ENCODE measurements at regions not wholly inside any gene's neighbourhood (a gene's known extent, or its start where the extent isn't known, plus 50 kb on each side); places are given as distances from the start of the nearest gene placed in this dataset.
"Not testable (repeated sequence)": the region's sequence is repeated elsewhere in the genome, so short reads cannot be mapped to it uniquely, and the experiment has no call there.

DNA sequence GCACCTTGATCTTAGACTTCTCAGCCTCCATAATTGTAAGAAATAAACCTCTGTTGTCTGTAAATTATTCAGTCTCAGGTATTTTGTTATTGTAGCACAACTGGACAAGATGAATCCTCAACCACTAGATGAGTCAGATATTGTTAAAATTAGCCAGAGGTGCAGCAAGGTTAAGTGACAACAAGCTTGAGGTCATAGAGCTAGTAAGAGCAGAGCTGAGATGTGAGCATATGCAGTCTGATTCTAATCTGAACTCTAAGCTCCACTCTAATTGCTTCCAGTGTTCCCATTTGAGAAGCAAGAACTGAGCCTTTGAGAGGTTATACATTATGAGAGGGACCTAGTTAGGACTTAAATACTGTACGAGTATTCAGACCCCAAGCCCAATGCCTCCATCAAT is 93.1 kb downstream of the FZD1 start:
- no peak for FAIRE-seq

DNA sequence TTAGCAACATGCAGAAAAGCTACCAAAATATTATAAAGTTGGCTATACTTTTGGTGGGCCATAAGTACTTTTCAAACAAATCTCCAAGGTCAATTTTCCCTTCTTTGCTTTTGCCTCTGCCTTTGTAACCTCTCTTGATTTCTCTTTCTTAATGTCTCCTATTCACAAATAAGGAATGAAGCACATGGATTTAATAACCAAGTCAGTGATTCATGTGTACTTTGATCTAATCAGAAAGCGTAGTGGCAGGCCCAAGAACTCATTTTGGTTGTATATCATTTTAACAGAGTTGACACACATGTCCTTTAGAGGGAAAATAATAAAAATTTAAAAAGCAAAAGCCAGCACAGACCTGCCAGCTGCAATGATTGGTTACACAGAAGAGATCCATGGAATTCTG is 93.7 kb downstream of the FZD1 start:
- FAIRE-seq: no peak

DNA sequence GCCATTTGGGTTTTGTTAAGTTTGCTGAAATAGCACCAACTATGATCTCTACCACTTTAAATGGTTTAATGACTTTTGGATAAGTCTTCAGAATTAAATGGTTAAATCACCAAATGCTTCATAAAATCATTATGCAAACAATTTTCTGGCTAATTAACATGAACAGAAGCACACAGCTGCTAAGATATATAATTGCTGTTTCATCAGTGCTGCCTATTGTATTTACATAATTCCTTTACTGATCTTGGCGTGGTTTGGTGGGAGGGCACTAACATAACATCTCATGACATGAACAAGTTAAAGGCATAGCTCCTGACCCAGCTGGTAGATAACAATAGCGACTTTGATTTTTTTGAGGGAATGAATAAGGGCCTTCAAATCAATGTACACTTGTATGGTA is 94.1 kb downstream of the FZD1 start:
- FAIRE-seq: no peak

DNA sequence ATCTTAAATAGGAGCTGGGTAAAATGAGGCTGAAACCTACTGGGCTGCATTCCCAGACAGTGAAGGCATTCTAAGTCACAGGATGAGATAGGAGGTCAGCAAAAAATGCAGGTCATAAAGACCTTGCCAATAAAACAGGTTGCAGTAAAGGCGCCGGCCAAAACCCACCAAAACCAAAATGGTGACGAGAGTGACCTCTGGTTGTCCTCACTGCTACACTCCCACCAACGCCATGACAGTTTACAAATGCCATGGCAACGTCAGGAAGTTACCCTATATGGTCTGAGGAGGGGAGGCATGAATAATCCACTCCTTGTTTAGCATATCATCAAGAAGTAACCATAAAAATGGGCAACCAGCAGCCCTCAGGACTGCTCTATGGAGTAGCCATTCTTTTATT is 100.9 kb downstream of the FZD1 start:
- not testable (repeated sequence) for FAIRE-seq

DNA sequence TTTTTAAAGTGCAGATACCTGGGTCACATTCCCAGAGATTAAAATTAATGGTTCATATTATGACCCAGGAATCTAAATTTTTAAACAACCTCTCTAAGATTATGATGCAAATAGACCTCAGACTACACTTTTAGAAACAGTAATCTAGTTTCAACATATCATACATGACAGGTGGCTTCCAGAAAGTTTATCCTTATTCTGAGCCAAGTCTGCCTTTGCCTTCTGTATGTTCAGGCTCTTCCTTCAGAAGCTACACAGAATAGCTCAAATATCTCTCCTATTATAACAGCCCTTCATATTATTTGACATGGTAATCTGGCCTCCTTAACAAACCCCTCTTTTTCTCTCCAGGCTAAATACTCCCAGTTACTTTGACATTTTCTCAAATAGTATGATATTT is 101.9 kb downstream of the FZD1 start:
- no peak for FAIRE-seq

DNA sequence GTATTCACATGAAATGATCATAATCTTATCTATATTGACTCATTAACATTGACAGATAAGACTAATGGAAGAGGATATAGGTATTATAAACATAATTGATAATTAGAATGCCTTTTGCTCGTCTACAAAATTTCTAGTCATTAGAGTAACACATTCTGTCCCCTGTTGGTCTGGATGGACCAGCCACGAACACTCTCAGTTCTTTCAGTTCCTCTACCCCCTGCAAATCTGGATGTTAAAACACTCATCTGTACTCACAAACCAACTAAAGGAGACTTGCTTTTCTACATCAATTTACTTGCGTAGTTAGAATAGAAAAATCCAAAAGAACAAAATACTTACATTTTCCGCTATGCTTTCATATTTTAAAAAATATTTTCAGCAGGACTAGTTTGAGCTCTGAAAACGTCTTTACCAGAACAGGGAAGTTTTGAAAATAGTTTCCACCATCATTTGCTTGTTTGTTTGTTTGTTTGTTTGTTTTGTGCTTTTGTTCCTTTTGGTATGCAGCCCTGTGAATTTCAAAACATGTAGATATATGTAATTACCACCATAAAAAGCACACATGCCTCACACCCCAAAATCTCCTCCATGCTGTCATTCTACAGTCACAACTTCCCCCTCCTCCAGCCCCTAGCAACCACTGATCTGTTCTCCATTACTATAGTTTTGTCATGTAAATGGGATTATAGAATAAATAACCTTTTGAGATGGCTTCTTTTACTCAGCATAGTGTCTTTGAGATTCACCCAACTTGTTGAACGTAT is 103.8 kb downstream of the FZD1 start:
- no peak for FAIRE-seq

DNA sequence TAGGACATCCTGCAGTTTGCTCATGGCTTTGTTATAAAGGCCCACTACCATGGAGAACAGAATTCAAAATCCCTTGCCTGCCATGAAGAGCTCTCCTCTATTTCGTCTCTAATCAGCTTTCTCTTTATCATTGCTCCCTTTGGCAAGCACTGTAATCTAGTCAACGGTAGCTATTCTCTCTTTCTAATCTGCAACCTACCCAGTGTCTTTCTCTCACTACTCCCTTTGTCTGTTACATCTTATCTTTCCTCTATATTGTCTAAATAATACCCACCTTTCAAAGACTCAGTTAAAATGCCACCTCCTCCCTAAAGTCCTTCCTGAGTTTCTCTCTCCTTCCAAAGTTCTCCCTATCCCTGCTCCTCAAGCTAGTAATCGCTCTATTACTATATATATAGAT is 108.1 kb downstream of the FZD1 start:
- FAIRE-seq: no peak

DNA sequence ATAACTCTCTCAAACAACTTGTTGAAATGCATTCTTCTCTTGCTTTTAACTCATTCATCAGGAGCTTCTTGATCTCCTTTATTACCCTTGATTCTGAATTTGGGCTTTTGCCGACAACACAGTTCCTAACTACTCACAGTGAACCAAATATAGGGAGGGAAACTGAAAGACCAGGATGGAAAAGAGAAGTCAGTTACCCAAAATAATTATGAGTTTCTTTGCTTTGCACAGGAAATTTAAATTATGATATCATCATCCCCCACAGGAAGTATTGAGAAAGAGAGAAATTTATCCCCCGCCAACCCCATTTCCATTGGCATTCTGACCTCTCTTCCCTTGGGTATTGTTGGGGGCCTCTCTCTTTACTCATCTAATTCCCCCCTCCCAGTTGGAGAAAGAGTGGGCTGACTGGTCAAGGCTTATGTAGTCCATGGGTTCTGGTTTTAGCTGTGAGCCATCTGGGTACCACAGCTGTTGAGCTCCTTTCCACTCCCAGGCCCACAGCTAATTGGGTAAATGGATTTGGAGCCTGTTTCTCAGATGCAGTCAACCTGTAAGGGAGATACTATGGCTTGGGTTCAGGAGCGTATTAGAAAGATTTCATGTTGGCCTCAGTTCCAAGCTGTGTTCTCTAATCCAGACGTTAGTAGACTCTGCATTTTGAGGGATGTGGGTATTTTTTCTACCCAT is 109.0 kb downstream of the FZD1 start:
- FAIRE-seq: no peak

DNA sequence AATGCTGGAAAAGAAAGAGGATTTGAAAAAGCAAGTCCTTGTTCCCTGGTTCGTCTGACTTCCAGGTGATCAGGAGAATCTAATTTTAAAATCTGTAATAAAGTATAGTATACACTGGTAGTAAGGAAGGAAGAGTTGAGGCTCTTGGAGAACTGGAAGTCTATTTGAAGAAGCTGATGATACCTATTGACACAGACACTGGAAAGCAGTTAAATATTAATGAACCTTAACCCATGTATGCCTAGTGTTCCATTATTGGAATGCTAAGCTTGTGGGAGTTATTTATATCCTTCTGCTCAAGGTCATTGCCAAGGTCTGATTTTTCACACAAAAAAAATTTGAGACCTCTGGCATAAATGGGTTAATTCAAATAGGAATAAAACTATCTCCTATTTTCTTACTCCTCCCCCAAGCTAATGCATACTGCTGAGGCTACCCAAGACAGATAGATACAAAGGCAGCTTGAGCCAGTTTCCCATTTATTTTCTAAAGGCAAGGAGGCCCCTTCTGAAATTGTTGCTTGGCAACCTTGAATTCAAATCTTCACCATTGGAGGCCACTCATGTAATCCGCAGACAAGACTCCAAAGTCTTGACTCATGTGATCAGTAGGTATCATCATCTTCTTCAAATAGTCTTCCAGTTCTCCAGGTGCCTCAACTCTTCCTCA is 110.2 kb downstream of the FZD1 start:
- no peak for FAIRE-seq

DNA sequence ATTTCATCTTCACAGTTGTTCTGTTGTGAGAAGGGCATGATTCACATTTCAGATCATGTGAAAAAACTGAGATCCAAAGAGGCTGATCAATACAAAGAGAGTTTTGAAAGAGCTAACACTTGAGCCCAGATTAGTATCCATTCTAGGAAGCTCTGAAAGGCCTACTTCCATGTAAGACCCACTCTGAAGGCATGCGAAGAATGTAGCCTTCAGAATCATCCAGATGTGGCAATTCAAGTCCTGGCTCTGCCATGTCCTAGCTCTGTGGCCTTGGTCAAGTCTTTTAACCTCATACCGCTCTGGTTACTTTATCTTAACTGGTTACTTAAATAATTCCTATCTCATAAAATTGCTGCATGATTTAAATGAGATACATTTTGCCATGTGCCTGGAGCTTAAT is 111.1 kb downstream of the FZD1 start:
- FAIRE-seq: no peak

DNA sequence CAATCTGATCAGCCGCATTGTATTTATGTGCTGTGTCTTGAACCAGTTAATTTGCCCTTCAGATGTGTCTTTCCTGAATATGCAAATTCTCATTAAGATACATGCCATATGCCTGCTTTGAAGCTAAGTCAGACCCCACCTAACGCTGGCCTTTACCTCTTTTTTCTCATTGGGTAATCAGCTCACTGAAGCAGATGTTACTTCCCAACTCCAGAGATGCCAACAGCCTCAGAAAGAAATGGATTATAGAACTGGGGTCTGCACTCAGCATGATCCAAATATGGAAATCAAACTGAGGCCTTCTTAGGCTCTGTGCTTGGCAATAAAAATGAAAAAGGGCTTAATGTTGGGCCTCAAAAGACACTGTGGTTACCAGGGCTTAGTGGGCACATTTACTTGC is 113.9 kb downstream of the FZD1 start:
- no peak for FAIRE-seq

DNA sequence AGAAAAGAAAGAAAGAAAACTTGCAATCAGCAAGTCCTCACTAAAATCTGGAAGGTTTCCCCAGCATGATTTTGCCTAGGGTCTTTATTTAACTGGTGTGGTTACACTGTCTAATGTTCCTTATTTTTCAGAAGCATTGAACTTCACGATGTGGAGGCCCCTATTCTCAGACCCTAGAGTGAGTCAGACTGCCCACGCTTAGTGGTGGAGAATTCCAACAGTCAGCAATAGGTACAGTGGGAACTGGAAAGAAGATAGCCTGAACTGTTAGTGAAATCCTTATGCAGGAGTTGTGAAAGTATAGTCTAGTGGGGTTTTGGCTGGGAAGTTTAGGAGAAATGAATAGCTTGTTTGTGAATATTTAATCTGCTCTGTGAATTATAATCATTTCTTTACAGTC is 115.0 kb downstream of the FZD1 start:
- no peak for FAIRE-seq

DNA sequence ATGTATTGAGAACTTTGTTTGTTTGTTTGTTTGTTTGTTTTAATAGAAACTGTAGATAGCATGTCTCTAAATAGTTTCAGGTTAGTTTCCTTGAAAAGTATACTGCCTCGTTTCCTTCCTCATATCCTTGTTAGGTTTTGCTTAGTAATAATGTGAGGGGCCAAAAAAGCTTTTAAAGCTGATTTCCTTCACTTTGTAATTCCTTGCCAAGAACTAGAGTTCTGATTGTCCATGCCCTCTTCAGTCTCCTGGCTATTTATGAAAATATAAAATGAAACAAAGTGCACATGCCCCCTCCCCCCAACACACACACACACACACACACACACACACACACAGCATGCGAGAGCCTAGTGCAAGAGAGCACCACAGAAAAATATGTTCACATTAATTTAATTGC is 115.8 kb downstream of the FZD1 start:
- FAIRE-seq: no peak

DNA sequence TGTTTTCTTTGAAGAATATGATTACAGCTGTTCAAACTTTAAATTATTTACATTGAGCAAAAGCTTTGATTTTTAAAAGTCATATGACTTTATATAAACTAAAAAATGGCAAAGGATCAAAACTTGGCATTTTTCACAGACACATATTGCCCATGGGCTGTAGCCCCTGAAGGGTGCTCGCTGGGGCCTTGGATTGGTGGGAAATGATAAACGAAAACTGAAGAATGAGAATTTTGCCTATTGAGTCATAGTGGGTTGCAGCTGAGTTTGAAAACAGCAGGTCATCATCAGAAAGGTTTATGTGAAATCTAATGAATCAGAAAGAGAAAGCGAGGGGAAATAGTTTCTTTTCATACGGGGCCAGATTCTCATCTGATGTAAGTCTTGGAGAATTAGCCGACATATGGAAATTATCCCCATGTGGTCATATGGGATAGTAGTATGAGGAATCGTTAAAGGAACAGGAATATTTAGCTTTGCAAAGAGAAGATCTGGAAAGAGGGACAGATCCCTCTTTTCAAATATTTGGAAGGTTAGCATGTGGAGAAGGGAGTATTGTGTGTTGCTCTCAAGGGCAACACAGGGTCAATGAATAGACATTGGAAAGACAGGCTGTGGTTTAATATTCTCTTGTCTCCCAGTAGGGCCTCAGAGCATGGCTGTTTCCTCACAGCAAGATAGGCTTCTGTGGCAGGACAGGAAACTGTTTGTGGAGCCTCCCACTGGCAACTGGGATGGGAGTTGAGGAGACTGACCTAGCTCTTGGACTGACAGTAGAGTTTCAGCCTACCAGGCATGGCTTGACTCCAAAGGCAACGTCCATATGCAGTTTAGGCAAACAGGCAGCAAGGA is 119.0 kb downstream of the FZD1 start:
- no peak for FAIRE-seq

DNA sequence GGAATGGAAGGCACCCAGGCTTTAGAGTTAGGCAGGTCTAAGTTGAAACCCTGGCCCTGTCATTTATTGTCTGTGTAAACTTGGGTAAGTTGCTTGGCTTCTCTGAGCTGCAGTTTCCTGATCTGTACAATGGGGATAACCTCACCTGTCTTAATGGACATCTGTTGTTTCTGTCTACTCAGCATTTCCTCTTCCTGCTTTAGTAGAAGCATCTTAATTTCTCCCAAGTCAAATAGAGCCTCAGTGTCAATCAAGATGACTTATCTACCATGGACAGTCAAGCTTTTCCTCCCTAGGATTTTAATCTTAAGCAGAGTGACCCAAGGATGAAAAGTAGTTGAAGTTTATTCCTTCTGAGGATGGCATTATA is 119.7 kb downstream of the FZD1 start:
- no peak for FAIRE-seq

DNA sequence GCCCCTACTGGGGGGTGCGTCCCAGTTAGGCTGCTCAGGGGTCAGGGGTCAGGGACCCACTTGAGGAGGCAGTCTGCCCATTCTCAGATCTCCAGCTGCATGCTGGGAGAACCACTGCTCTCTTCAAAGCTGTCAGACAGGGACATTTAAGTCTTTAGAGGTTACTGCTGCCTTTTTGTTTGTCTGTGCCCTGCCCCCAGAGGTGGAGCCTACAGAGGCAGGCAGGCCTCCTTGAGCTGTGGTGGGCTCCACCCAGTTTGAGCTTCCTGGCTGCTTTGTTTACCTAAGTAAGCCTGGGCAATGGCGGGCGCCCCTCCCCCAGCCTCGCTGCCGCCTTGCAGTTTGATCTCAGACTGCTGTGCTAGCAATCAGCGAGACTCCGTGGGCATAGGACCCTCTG is 130.5 kb downstream of the FZD1 start:
- FAIRE-seq: not testable (repeated sequence)

DNA sequence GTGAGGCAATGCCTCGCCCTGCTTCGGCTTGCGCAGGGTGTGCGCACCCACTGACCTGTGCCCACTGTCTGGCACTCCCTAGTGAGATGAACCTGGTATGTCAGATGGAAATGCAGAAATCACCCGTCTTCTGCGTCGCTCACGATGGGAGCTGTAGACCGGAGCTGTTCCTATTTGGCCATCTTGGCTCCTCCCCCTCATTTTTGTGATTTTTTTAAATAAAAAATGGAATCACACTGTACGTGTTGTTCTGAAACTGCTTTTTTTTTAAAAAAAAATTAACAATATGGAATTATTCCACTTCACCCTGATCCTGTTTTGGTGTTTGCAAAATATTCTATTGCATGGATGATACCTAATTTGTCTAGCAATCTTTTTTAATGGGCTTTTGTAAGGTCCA is 131.1 kb downstream of the FZD1 start:
- not testable (repeated sequence) for FAIRE-seq

DNA sequence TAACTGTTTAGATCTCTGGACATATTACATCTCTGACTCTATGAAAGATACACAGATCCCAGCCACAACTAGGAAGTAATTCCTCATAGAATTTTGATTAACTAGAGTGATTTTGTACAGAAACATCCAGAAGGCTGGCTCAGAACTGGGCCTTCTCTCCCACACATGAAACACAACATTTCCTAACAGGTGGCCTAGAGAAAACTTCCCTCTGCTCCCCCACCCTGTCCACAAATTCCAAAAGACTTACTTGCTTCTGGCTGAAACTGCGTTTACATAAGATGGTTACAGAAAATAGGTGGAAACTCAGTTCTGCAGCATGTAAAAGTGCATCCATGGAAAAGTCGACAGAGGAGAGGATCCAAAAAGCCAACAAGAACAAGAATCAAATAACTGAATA is 132.9 kb downstream of the FZD1 start:
- no peak for FAIRE-seq

DNA sequence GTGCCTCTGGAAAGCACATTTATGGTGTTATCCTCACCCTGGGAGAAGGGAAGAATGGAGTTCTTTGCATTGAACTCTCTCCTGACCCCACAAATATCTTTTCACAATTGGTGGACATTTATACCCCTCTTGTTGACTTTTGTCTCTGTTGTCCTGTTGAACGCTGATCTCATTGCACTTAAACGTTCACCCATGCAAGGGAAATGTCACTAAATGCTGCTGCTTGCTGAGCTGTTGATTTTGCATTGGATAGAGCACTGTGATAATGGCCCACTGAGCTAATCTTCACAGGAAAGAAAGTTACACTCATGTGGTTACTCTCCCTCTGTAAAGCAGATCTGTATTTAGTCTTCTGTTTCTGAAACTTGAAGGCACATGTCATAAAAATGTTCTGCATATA is 133.4 kb downstream of the FZD1 start:
- FAIRE-seq: no peak

DNA sequence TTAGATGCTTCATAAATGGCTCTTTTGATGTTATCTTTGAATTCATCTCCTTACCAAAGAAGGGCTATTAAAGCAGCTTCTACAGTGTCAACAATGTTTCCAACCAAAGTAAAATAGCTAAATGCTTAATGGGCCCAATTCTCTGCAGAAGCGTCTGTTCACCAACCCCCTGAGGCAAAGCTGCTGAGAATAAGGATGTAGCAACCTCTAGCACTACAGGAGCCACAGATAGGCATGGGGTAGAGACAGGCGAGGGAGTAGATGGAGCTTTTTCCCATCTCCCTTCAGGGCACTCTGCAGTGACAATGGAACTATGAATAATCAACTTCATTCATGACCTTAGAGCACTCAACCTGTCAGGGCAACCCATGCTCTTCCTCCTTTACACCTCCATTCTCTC is 134.1 kb downstream of the FZD1 start:
- no peak for FAIRE-seq

DNA sequence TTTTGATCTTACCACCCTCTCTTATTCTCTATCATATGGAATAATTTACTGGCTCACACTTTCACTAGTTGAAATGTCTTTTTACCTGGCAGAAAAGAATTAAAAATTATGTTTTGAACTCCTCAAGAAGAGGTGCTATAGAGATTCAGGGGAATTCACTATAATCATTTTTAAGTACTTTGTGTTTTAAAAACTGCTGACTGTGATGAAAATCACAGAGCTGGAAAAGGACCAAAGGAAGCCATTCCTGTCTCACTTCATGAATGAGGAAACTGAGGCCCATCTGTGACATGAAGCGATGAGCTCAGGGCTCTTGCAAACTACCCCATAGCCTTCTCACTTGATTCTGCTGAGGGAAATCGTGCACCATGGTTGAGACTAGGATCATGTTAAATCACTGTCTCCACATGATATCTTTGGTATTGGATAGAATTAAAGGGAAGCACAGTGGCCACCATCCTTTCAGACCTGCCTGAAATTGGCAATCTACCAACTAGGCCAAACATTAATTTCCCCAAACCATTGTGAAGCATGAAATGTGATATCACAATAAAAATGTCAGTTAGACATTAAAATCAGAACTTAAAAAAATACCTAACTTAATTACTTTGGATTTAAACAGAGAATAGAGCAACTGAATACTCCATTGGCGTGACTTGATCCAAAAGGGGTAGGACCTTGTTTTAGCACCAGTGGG is 141.0 kb downstream of the FZD1 start:
- FAIRE-seq: no peak

DNA sequence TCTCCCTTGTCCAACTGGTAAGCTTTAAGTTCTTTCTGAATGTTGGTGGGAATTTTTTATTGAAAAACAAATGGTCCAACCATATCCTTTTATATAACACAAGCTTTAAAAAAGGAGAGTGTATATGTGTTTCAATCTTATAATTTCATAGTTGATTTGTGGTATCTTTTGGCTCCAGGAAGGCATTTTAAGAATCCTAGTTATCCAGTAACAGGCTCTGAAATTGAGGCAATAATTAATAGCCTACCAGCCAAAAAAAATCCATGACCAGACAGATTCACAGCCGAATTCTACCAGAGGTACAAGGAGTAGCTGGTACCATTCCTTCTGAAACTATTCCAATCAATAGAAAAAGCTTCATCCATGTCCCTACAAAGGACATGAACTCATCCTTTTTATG is 141.6 kb downstream of the FZD1 start:
- not testable (repeated sequence) for FAIRE-seq

DNA sequence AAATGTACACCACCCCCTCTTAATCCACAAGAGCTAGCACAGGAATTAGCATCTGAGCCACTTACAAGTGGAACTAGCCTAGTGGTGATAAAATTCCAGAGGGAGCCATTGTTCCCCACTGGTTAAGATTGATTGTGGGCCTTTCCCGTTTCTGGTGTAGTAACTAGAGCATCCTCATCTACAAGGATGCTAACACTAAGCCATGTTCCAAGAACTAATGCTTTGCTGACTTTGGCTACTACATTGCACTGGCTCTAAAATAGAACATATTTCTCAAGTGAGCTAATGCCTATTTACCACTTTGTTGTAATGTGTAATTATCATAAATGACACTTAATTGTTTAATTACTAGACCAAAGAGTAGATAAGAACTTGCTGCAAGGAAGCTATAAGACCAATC is 143.7 kb downstream of the FZD1 start:
- FAIRE-seq: no peak
